GM21528 (cell line): ENCODE measurements at regions not wholly inside any gene's neighbourhood (a gene's known extent, or its start where the extent isn't known, plus 50 kb on each side); places are given as distances from the start of the nearest gene placed in this dataset.

Experiments
- ATAC-seq: cut with Tn5 transposase; IDR thresholded peaks from one replicate; pipeline ENCODE4 v1.9.1; 2021; ENCODE audit warnings: mild to moderate bottlenecking, moderate library complexity; ENCODE audit not compliant: unreplicated experiment, low FRiP score

- no peak for ATAC-seq
These were observed 157.0 kb upstream of the TLL1 start for GRCh38 chr4:165715989-165716388.

- ATAC-seq, result no peak
These were observed 156.6 kb upstream of the TLL1 start for GRCh38 chr4:165716472-165716871.

GRCh38 chr4:165718660-165719059 lies 154.4 kb upstream of the TLL1 start:
- no peak for ATAC-seq

- no peak for ATAC-seq
These were observed 152.5 kb upstream of the TLL1 start for GRCh38 chr4:165720411-165721082.

GRCh38 chr4:165721815-165722214 lies 151.2 kb upstream of the TLL1 start:
- no peak for ATAC-seq

GRCh38 chr4:165723051-165723795 lies 149.8 kb upstream of the TLL1 start:
- ATAC-seq, result no peak

- no peak for ATAC-seq
These were observed 148.3 kb upstream of the TLL1 start for GRCh38 chr4:165724786-165725185.

- no peak for ATAC-seq
These were observed 147.7 kb upstream of the TLL1 start for GRCh38 chr4:165725352-165725751.

GRCh38 chr4:165726831-165727230 lies 146.2 kb upstream of the TLL1 start:
- no peak for ATAC-seq

GRCh38 chr4:165737309-165737972 lies 135.6 kb upstream of the TLL1 start:
- no peak for ATAC-seq

- ATAC-seq, result peak; percentile 84
These were observed 134.5 kb upstream of the TLL1 start for GRCh38 chr4:165738571-165738970.

- ATAC-seq, result no peak
These were observed 132.1 kb upstream of the TLL1 start for GRCh38 chr4:165740911-165741310.

- no peak for ATAC-seq
These were observed 129.6 kb upstream of the TLL1 start for GRCh38 chr4:165743422-165743821.

GRCh38 chr4:165744370-165744769 lies 128.7 kb upstream of the TLL1 start:
- ATAC-seq, result no peak

GRCh38 chr4:165748321-165748720 lies 124.7 kb upstream of the TLL1 start:
- ATAC-seq, result no peak

GRCh38 chr4:165751882-165752281 lies 121.2 kb upstream of the TLL1 start:
- no peak for ATAC-seq

- ATAC-seq, result no peak
These were observed 118.4 kb upstream of the TLL1 start for GRCh38 chr4:165754664-165755063.

GRCh38 chr4:165756836-165757235 lies 116.2 kb upstream of the TLL1 start:
- no peak for ATAC-seq

- ATAC-seq, result no peak
These were observed 115.6 kb upstream of the TLL1 start for GRCh38 chr4:165757451-165757850.

GRCh38 chr4:165758086-165758485 lies 115.0 kb upstream of the TLL1 start:
- ATAC-seq, result no peak

GRCh38 chr4:165760182-165760581 lies 112.9 kb upstream of the TLL1 start:
- ATAC-seq, result no peak

GRCh38 chr4:165761963-165762362 lies 111.1 kb upstream of the TLL1 start:
- no peak for ATAC-seq
